Esophagus muscularis mucosa (tissue), 4 donors: ENCODE measurements at regions not wholly inside any gene's neighbourhood (a gene's known extent, or its start where the extent isn't known, plus 50 kb on each side); places are given as distances from the start of the nearest gene placed in this dataset.

Source experiments
- EP300 ChIP-seq: sonication (generic); formaldehyde crosslinking; IDR thresholded peaks from one replicate; pipeline ENCODE4 v1.6.1; 2017; ENCODE audit warnings: antibody characterized with exemption
- POLR2A ChIP-seq: fragments of 450-650 bp; IDR thresholded peaks from one replicate; pipeline ENCODE4 v1.6.1; 2017; ENCODE audit warnings: antibody characterized with exemption, moderate library complexity, mild to moderate bottlenecking, low read depth
- TF ChIP-seq, protein P1 (sequence below), 3 experiments: fragments of 200-600 bp in 2 of 3; fragments of 450-650 bp in 1 of 3; sonication (generic) in 2 of 3; IDR thresholded peaks; one replicate each; pipeline ENCODE4 v1.5.1; 2017 to 2019; ENCODE audit warnings: antibody characterized with exemption in 3 of 3, mild to moderate bottlenecking in 2 of 3, moderate library complexity in 1 of 3

DNA sequence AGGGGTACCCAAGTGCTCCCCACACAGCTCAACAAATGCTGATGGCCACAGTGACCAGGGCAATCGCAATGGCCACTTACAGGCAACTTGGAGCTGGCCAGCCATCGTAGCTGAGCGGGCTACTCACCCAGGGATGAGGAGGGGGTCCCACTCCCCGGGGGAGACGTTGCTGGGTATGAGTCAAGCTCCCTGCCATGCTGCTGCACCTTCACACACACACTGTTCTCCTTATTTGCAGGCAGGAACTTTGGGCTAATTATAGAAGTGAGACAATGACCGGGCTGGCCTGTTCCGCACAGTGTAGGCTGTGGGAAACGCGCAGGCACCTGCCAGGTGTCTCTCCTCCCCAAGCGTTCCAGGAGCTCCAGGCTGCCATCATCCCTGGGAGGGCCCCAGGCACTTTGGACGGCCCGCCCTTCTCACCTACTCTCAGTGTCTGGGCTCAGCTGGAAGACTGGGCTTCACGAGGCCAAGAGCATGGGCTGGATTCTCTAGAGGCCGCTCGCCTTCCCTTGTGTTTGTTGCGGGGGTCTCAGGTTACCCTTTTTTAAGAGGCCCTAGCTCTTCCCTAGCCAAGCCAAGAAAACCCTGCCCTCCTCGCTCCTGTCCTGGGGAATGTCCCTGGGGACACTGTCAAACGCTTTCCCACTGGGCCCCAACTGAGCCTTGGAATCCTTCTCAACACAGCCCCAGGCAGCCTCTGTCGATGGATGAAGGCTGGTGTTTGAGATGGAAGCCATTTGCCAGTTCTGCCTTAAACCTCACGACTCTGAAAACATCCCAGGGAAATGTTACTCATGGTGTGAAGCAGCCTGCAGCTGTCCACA is 73.0 kb downstream of the RTL6 start:
- TF ChIP-seq, protein P1, sequence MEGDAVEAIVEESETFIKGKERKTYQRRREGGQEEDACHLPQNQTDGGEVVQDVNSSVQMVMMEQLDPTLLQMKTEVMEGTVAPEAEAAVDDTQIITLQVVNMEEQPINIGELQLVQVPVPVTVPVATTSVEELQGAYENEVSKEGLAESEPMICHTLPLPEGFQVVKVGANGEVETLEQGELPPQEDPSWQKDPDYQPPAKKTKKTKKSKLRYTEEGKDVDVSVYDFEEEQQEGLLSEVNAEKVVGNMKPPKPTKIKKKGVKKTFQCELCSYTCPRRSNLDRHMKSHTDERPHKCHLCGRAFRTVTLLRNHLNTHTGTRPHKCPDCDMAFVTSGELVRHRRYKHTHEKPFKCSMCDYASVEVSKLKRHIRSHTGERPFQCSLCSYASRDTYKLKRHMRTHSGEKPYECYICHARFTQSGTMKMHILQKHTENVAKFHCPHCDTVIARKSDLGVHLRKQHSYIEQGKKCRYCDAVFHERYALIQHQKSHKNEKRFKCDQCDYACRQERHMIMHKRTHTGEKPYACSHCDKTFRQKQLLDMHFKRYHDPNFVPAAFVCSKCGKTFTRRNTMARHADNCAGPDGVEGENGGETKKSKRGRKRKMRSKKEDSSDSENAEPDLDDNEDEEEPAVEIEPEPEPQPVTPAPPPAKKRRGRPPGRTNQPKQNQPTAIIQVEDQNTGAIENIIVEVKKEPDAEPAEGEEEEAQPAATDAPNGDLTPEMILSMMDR (IDR thresholded peaks at IDR 0.05): no peak
- no peak for TF ChIP-seq POLR2A
- no peak for TF ChIP-seq EP300
